NCI-H82 (cell line): ENCODE measurements at regions not wholly inside any gene's neighbourhood (a gene's known extent, or its start where the extent isn't known, plus 50 kb on each side); places are given as distances from the start of the nearest gene placed in this dataset.
A peak's percentile ranks its signal among the peaks of the same experiment; 100 is the strongest.

ENCODE experiments used
- DNase-seq: peaks from one replicate; lab custom pipeline; 2025; lab: John Stamatoyannopoulos, UW

GRCh38 chr9:96087669-96088299, 212.3 kb downstream of the ERCC6L2 start:
- no peak for DNase-seq

GRCh38 chr9:96086936-96087571, 211.6 kb downstream of the ERCC6L2 start:
- DNase-seq, result no peak

DNA sequence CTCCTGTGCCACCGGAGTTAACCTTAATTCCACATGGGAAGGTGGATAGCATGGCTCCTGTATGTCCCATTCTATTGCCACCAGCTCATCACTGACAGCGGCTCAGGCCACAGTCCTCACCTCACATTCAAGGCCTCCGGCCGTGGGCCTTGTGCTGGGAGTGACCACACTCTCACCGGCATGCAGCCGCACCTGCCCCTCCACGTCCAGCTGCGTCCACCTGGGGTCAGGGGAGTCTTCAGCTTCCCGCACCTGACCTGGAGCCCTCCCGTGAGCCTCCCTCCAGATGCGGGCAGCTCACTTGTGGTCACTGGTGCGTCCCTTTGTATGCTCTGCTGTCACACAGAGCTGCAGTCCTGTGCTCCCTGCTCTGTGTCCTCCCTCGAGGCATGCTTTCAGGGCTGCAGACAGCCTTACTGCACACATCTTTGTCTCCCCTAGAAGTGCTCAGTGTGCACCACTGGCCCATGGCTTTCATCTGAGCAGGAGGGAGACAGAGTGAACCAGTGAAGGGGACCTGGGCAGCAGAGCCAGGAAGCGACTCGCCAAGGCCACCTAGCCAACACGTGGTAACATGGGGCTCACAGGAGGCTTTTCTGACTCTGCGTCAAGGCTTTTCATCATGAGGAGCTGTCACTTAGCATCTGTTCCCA, 210.1 kb downstream of the ERCC6L2 start:
- peak; percentile 24 for DNase-seq

DNA sequence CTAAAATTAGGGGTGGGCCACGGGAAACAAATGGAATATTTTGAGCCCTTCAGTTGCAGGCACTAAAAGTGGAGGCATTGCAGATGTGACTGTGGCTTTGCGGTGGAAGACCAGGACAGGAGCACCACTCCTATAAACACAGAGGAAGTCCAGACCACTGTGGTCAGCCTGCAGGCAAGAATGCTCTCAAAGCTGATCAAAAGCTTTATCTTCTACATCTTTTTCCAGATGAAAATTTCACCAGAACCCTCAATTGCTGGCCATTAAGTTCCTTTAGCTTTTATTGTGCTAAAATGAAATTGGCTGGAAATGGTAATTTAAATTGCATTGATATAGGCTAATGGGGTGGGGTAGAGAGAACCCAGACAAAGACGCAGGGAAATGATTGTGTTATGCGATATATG, 208.8 kb downstream of the ERCC6L2 start:
- DNase-seq, result no peak

DNA sequence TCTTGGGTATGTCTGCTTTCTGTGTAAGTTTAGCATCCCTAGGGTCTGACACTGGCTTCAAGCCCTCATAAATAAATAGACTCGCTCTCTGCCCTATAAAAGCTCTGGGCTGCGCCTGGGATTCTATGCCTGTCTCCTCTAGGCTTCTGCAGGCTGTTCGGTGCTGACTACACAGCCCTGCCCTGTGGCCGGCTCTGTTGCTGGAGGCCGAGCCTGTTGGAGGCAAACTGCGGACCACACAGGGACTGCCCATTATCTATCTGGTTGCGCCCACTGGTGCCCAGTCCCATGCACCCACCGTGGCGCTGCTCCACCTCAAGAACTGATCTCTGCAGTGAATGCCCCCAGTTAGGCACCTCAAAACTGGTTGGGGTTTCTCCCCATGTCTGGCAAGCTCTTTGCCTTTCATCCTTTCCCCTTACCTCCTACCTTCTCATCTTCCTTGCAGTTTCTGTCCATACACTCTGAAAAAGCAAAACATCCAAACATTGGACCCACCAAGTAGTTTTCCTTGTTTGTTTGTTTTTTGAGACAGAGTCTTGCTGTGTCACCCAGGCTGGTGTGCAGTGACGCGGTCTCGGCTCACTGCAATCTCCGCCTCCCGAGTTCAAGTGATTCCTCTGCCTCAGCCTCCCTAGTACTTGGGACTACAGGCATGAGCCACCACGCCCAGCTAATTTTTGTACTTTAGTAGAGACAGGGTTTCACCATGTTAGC, 207.2 kb downstream of the ERCC6L2 start:
- DNase-seq, result no peak

DNA sequence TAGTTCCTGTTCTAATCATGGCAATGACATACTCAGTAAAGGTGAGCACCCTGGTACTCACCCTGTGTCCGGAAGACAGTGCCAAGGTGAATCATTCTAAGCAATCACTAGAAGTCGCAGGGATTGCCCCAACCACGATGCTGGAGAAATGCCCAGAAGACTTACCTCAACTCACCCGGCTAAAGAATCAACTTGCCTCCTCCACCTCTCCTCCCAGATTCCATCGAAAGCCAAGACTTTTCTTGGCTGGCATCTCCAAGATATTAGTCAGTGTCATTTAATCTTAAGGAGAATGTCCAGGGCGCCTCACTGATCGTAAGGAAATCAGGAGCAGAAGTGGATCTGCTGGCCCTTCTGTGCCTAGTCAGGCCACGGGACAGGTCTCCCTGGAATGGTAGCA, 204.9 kb downstream of the ERCC6L2 start:
- DNase-seq, result no peak

DNA sequence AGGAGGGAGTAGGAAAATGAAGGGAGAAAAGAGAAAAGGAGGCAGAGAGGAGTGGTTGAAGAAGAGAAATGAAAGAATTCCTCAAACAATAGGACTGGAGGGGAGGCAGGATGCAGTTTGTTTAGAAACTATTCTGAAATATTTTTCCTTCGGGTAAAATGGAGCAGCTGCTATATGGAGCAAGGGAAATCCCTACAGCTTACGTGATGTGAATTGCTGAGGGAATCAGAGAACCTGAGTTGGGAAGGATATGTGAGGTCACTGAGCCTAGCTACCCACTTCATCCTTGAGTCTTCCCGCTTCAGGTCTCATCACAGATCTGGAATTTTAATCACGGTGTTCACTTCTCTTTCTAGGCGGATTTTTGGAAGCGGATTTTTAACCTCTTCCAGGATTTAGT, 204.3 kb downstream of the ERCC6L2 start:
- DNase-seq, result no peak

- peak; percentile 12 for DNase-seq
Measured at GRCh38 chr9:96078897-96079490, 203.5 kb downstream of the ERCC6L2 start.

GRCh38 chr9:96075757-96076156, 200.3 kb downstream of the ERCC6L2 start:
- no peak for DNase-seq

DNA sequence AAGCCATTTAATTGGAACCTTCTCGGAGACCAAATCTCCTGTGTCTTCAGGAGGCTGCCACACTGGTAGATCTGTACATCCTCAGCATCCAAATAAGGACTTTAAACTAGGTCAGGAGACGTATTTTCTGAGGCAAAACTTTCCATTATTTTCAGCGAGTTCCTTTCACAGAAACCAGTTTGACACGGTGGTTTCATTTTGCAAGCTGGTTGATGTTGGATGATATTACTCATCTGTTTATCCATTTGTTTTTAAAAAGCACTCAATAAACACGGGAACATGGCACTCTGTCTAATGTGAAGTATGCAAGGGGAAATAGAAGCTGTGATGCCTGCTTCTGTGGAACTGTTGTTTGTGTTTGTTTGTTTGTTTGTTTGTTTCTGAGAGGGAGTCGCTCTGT, 199.6 kb downstream of the ERCC6L2 start:
- DNase-seq, result no peak

- no peak for DNase-seq
Measured at GRCh38 chr9:96073531-96074480, 198.3 kb downstream of the ERCC6L2 start.

DNA sequence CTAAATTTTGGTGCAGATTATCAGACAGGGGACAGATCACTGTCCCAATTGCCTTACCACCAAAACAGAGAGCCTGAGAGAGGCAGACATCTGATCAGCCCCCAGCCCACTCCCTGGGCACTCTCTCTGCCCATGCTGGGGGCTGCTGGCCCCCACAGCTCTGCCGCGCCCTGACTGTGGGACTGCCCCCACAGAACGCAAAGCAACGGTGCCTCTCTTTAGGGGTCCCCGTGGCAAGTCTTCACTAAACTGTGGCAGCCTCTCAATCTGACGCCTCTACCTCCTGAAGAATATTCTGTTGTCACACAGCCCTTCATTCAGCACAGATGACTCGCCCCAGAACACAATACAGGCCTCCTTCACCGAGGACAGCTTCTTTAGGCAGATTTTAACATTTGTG, 197.4 kb downstream of the ERCC6L2 start:
- no peak for DNase-seq

DNA sequence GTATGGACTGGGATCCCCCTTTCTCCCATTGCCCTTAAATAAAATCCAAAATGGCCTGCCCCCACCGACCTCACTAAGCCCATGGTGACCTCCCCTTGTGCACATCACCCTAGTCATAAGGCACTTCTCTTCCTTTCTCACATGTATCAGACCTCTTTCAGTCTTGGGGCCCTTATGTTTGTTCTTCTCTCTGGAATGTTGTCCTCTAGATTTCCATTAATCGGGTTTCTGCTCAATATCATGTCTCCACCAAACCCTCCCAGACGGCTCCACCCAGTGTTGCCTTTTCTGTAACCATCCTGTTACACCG, 196.3 kb downstream of the ERCC6L2 start:
- no peak for DNase-seq

- DNase-seq, result peak; percentile 47
Measured at GRCh38 chr9:96071076-96071814, 195.8 kb downstream of the ERCC6L2 start.

GRCh38 chr9:96069629-96070220, 194.2 kb downstream of the ERCC6L2 start:
- no peak for DNase-seq

GRCh38 chr9:96068511-96068910, 193.0 kb downstream of the ERCC6L2 start:
- no peak for DNase-seq

GRCh38 chr9:96067600-96067999, 192.1 kb downstream of the ERCC6L2 start:
- DNase-seq, result no peak

GRCh38 chr9:96067004-96067403, 191.5 kb downstream of the ERCC6L2 start:
- DNase-seq, result no peak

- DNase-seq, result no peak
Measured at GRCh38 chr9:96065482-96066251, 190.2 kb downstream of the ERCC6L2 start.
